ENCODE measurements at regions not wholly inside any gene's neighbourhood (a gene's known extent, or its start where the extent isn't known, plus 50 kb on each side); places are given as distances from the start of the nearest gene placed in this dataset.

DNA sequence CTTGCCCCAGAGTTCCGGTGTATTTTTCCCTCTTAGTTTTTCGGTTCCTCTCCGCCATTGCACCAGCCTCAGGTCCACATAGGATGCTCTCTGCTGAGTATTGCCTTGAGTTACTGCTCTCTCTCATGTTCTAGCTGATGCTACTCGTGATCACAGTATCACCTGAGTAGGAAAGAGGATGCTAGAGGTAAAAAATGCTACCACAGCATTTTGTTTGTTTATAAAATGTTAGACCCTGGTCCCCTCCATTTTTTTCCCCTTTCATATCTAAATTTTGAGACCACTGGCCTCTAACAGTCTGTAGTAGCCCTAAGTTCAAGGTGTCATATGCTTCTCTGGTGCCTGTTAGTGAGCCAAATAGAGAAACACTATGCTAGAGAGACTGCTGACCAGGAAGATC, 175.5 kb downstream of the OR2B2 start:
- no peak overlapping the region for H3K27ac ChIP-seq (replicated peaks; ENCODE audit: low read length)
- no peaks in the 10 kb centered on the region for H3K4me1 ChIP-seq (ENCODE audit: control insufficient read depth in 2 of 2, insufficient read depth in 1 of 2, low read depth in 1 of 2, low read length in 2 of 2)
- H2AK5ac ChIP-seq (ENCODE audit: low read depth, low read length), result no peak overlapping the region
- no peaks in the 10 kb centered on the region for H3K9me3 ChIP-seq (replicated peaks in 1 of 2; ENCODE audit: control insufficient read depth in 2 of 2, insufficient read depth in 1 of 2, low read depth in 1 of 2, low read length in 2 of 2)
- H3K4me2 ChIP-seq (ENCODE audit: insufficient read depth, low read length, poor library complexity, severe bottlenecking), result no peak overlapping the region
- no peaks in the 10 kb centered on the region for H3K27me3 ChIP-seq (ENCODE audit: control insufficient read depth in 3 of 3, insufficient read depth in 3 of 3, low read depth in 1 of 3, low read length in 3 of 3)
- no peak overlapping the region for H3K14ac ChIP-seq (ENCODE audit: low read length)
- no peak overlapping the region for H2BK120ac ChIP-seq (ENCODE audit: low read depth, low read length)
- H3K4ac ChIP-seq (ENCODE audit: low read length), result no peak overlapping the region
- no peak overlapping the region for H2AFZ ChIP-seq (ENCODE audit: low read length)
- H3K4me3 ChIP-seq (ENCODE audit: low read length in 2 of 2), result no peak overlapping the region
- H2BK15ac ChIP-seq (ENCODE audit: low read length), result no peak overlapping the region
- no peak overlapping the region for H2BK5ac ChIP-seq (ENCODE audit: low read length)
- H3K9ac ChIP-seq (ENCODE audit: low read depth, low read length, poor library complexity), result no peak overlapping the region
- H3K36me3 ChIP-seq (replicated peaks in 1 of 2; ENCODE audit: control insufficient read depth in 2 of 2, insufficient read depth in 2 of 2, low read length in 2 of 2), result no peaks in the 10 kb centered on the region
- WGBS, 2 donors (ENCODE audit: extremely low coverage in 2 of 2, insufficient read length in 2 of 2, insufficient replicate concordance in 1 of 2), result no CpG with 5 or more reads among the region's 4 CpGs
- H3K23ac ChIP-seq (ENCODE audit: low read depth, low read length, poor library complexity), result no peak overlapping the region
- no peak for DNase-seq (ENCODE audit: low spot score)
- no peak overlapping the region for H2BK12ac ChIP-seq (ENCODE audit: low read length)
- H3K18ac ChIP-seq (ENCODE audit: low read length), result no peak overlapping the region
- H4K91ac ChIP-seq (ENCODE audit: low read depth, low read length, poor library complexity), result no peak overlapping the region
- H4K8ac ChIP-seq (ENCODE audit: low read depth, low read length), result no peak overlapping the region
- no peaks in the 10 kb centered on the region for H3K79me1 ChIP-seq (ENCODE audit: low read depth, low read length)

GRCh38 chr6:27728442-27728841, 183.8 kb downstream of the OR2B2 start:
- H3K36me3 ChIP-seq (replicated peaks in 1 of 2; ENCODE audit: control insufficient read depth in 2 of 2, insufficient read depth in 2 of 2, low read length in 2 of 2), result no peaks in the 10 kb centered on the region
- H4K8ac ChIP-seq (ENCODE audit: low read depth, low read length), result no peak overlapping the region
- no peak overlapping the region for H3K4me3 ChIP-seq (ENCODE audit: low read length in 2 of 2)
- H3K27me3 ChIP-seq (ENCODE audit: control insufficient read depth in 3 of 3, insufficient read depth in 3 of 3, low read depth in 1 of 3, low read length in 3 of 3), result no peaks in the 10 kb centered on the region
- H4K91ac ChIP-seq (ENCODE audit: low read depth, low read length, poor library complexity), result no peak overlapping the region
- no peaks in the 10 kb centered on the region for H3K9me3 ChIP-seq (replicated peaks in 1 of 2; ENCODE audit: control insufficient read depth in 2 of 2, insufficient read depth in 1 of 2, low read depth in 1 of 2, low read length in 2 of 2)
- H2AFZ ChIP-seq (ENCODE audit: low read length), result no peak overlapping the region
- H2BK5ac ChIP-seq (ENCODE audit: low read length), result no peak overlapping the region
- no peak overlapping the region for H2BK120ac ChIP-seq (ENCODE audit: low read depth, low read length)
- WGBS, 2 donors (ENCODE audit: extremely low coverage in 2 of 2, insufficient read length in 2 of 2, insufficient replicate concordance in 1 of 2), result no CpG with 5 or more reads among the region's 16 CpGs
- H3K4ac ChIP-seq (ENCODE audit: low read length), result no peak overlapping the region
- no peaks in the 10 kb centered on the region for H3K79me1 ChIP-seq (ENCODE audit: low read depth, low read length)
- no peak for DNase-seq (ENCODE audit: low spot score)
- no peak overlapping the region for H3K9ac ChIP-seq (ENCODE audit: low read depth, low read length, poor library complexity)
- no peak overlapping the region for H2BK15ac ChIP-seq (ENCODE audit: low read length)
- H2AK5ac ChIP-seq (ENCODE audit: low read depth, low read length), result no peak overlapping the region
- H3K4me1 ChIP-seq (ENCODE audit: control insufficient read depth in 2 of 2, insufficient read depth in 1 of 2, low read depth in 1 of 2, low read length in 2 of 2), result no peaks in the 10 kb centered on the region
- no peak overlapping the region for H3K27ac ChIP-seq (replicated peaks; ENCODE audit: low read length)
- no peak overlapping the region for H2BK12ac ChIP-seq (ENCODE audit: low read length)
- H3K4me2 ChIP-seq (ENCODE audit: insufficient read depth, low read length, poor library complexity, severe bottlenecking), result no peak overlapping the region
- H3K23ac ChIP-seq (ENCODE audit: low read depth, low read length, poor library complexity), result no peak overlapping the region
- no peak overlapping the region for H3K14ac ChIP-seq (ENCODE audit: low read length)
- H3K18ac ChIP-seq (ENCODE audit: low read length), result no peak overlapping the region

- no peak overlapping the region for H4K8ac ChIP-seq (ENCODE audit: low read depth, low read length)
- no peak overlapping the region for H3K23ac ChIP-seq (ENCODE audit: low read depth, low read length, poor library complexity)
- H3K4me3 ChIP-seq (ENCODE audit: low read length in 2 of 2), result no peak overlapping the region
- H3K27ac ChIP-seq (replicated peaks; ENCODE audit: low read length), result no peak overlapping the region
- WGBS, 2 donors (ENCODE audit: extremely low coverage in 2 of 2, insufficient read length in 2 of 2, insufficient replicate concordance in 1 of 2), result no CpG with 5 or more reads among the region's 10 CpGs
- DNase-seq (ENCODE audit: low spot score), result no peak
- no peaks in the 10 kb centered on the region for H3K9me3 ChIP-seq (replicated peaks in 1 of 2; ENCODE audit: control insufficient read depth in 2 of 2, insufficient read depth in 1 of 2, low read depth in 1 of 2, low read length in 2 of 2)
- H3K4me2 ChIP-seq (ENCODE audit: insufficient read depth, low read length, poor library complexity, severe bottlenecking), result no peak overlapping the region
- H3K36me3 ChIP-seq (replicated peaks in 1 of 2; ENCODE audit: control insufficient read depth in 2 of 2, insufficient read depth in 2 of 2, low read length in 2 of 2), result no peaks in the 10 kb centered on the region
- no peaks in the 10 kb centered on the region for H3K4me1 ChIP-seq (ENCODE audit: control insufficient read depth in 2 of 2, insufficient read depth in 1 of 2, low read depth in 1 of 2, low read length in 2 of 2)
- no peak overlapping the region for H2BK120ac ChIP-seq (ENCODE audit: low read depth, low read length)
- H3K27me3 ChIP-seq (ENCODE audit: control insufficient read depth in 3 of 3, insufficient read depth in 3 of 3, low read depth in 1 of 3, low read length in 3 of 3), result no peaks in the 10 kb centered on the region
- H3K14ac ChIP-seq (ENCODE audit: low read length), result no peak overlapping the region
- no peak overlapping the region for H3K18ac ChIP-seq (ENCODE audit: low read length)
- no peak overlapping the region for H3K9ac ChIP-seq (ENCODE audit: low read depth, low read length, poor library complexity)
- no peak overlapping the region for H2BK15ac ChIP-seq (ENCODE audit: low read length)
- no peak overlapping the region for H3K4ac ChIP-seq (ENCODE audit: low read length)
- H2AFZ ChIP-seq (ENCODE audit: low read length), result no peak overlapping the region
- H2BK12ac ChIP-seq (ENCODE audit: low read length), result no peak overlapping the region
- no peak overlapping the region for H4K91ac ChIP-seq (ENCODE audit: low read depth, low read length, poor library complexity)
- no peaks in the 10 kb centered on the region for H3K79me1 ChIP-seq (ENCODE audit: low read depth, low read length)
- no peak overlapping the region for H2AK5ac ChIP-seq (ENCODE audit: low read depth, low read length)
- H2BK5ac ChIP-seq (ENCODE audit: low read length), result no peak overlapping the region
Measured at GRCh38 chr6:27726619-27727023, 185.6 kb downstream of the OR2B2 start.

- no CpG with 5 or more reads among the region's 19 CpGs for WGBS, 2 donors (ENCODE audit: extremely low coverage in 2 of 2, insufficient read length in 2 of 2, insufficient replicate concordance in 1 of 2)
Measured at GRCh38 chr6:27720607-27721580, 191.3 kb downstream of the OR2B2 start.

More at GRCh38 chr6:27720607-27721580, 191.3 kb downstream of the OR2B2 start:
- no peak overlapping the region for H3K23ac ChIP-seq (ENCODE audit: low read depth, low read length, poor library complexity)
- no peak overlapping the region for H3K27ac ChIP-seq (replicated peaks; ENCODE audit: low read length)
- no peak overlapping the region for H2BK5ac ChIP-seq (ENCODE audit: low read length)
- H3K4me1 ChIP-seq (ENCODE audit: control insufficient read depth in 2 of 2, insufficient read depth in 1 of 2, low read depth in 1 of 2, low read length in 2 of 2), result no peaks in the 10 kb centered on the region
- no peak overlapping the region for H3K18ac ChIP-seq (ENCODE audit: low read length)
- DNase-seq (ENCODE audit: low spot score), result peak; percentile 5
- no peak overlapping the region for H2BK120ac ChIP-seq (ENCODE audit: low read depth, low read length)
- H3K79me1 ChIP-seq (ENCODE audit: low read depth, low read length), result no peaks in the 10 kb centered on the region
- H4K91ac ChIP-seq (ENCODE audit: low read depth, low read length, poor library complexity), result no peak overlapping the region
- H3K4ac ChIP-seq (ENCODE audit: low read length), result no peak overlapping the region
- H3K9ac ChIP-seq (ENCODE audit: low read depth, low read length, poor library complexity), result no peak overlapping the region
- H3K36me3 ChIP-seq (replicated peaks in 1 of 2; ENCODE audit: control insufficient read depth in 2 of 2, insufficient read depth in 2 of 2, low read length in 2 of 2), result no peaks in the 10 kb centered on the region
- no peak overlapping the region for H2AK5ac ChIP-seq (ENCODE audit: low read depth, low read length)
- H3K4me3 ChIP-seq (ENCODE audit: low read length in 2 of 2), result no peak overlapping the region
- H2BK15ac ChIP-seq (ENCODE audit: low read length), result no peak overlapping the region
- no peak overlapping the region for H3K14ac ChIP-seq (ENCODE audit: low read length)
- no peaks in the 10 kb centered on the region for H3K9me3 ChIP-seq (replicated peaks in 1 of 2; ENCODE audit: control insufficient read depth in 2 of 2, insufficient read depth in 1 of 2, low read depth in 1 of 2, low read length in 2 of 2)
- H2AFZ ChIP-seq (ENCODE audit: low read length), result peak overlapping the region; percentile 13
- H3K4me2 ChIP-seq (ENCODE audit: insufficient read depth, low read length, poor library complexity, severe bottlenecking), result peak overlapping the region; percentile 45
- no peak overlapping the region for H2BK12ac ChIP-seq (ENCODE audit: low read length)
- H3K27me3 ChIP-seq (ENCODE audit: control insufficient read depth in 3 of 3, insufficient read depth in 3 of 3, low read depth in 1 of 3, low read length in 3 of 3), result no peaks in the 10 kb centered on the region
- no peak overlapping the region for H4K8ac ChIP-seq (ENCODE audit: low read depth, low read length)
